Fibroblast of lung (primary cell): ENCODE measurements at regions not wholly inside any gene's neighbourhood (a gene's known extent, or its start where the extent isn't known, plus 50 kb on each side); places are given as distances from the start of the nearest gene placed in this dataset.

Experiments used
- EZH2 ChIP-seq: IDR thresholded peaks from 2 replicates; pipeline ENCODE4 v1.5.1; 2012; ENCODE audit warnings: low read length, control low read depth, mild to moderate bottlenecking; ENCODE audit errors: missing control alignments
- TF ChIP-seq, protein P1 (sequence below), 2 donors: IDR thresholded peaks in 1 of 2; conservative IDR thresholded peaks in 1 of 2; 1 replicate in 1 of 2; 2 replicates in 1 of 2; pipeline ENCODE4 v1.5.1; 2011 to 2012; ENCODE audit warnings: low read length in 2 of 2, control low read depth in 1 of 2, inconsistent platforms in 1 of 2, low read depth in 1 of 2, mild to moderate bottlenecking in 1 of 2

DNA sequence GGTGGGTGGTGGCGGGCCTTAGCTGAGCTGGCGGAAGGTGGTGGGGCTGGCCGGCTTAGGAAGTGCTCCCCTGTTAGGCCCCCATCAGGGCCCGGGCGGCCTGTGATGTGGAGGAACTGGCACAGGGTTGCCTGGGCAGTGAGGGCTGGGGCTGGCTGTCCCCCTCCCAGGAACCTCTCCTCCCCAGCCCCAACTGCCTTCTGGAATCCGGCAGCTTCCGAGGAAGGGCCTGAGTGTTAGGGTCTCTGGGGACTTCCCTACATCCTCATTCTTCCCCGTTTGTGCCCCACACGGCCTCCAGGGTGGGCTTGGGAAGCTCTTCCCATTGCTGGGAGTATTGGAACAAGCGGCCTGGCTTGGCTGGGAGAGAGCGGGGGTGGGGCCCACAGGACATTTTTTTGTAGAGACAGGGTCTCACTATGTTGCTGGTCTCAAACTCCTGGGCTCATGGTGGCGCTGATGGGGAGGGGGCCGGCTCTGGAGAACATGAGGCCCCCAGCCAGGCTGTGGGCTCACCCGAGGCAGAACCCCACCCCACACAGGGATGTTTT, 89.9 kb upstream of the CIBAR2 start:
- TF ChIP-seq, protein P1, sequence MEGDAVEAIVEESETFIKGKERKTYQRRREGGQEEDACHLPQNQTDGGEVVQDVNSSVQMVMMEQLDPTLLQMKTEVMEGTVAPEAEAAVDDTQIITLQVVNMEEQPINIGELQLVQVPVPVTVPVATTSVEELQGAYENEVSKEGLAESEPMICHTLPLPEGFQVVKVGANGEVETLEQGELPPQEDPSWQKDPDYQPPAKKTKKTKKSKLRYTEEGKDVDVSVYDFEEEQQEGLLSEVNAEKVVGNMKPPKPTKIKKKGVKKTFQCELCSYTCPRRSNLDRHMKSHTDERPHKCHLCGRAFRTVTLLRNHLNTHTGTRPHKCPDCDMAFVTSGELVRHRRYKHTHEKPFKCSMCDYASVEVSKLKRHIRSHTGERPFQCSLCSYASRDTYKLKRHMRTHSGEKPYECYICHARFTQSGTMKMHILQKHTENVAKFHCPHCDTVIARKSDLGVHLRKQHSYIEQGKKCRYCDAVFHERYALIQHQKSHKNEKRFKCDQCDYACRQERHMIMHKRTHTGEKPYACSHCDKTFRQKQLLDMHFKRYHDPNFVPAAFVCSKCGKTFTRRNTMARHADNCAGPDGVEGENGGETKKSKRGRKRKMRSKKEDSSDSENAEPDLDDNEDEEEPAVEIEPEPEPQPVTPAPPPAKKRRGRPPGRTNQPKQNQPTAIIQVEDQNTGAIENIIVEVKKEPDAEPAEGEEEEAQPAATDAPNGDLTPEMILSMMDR (conservative IDR thresholded peaks at IDR 0.05 in 1 of 2, IDR thresholded peaks at IDR 0.05 in 1 of 2; ENCODE audit: low read depth in 1 of 2, low read length in 2 of 2) = no peak
- no peak for TF ChIP-seq EZH2
